Keratinocyte (primary cell): ENCODE measurements at regions not wholly inside any gene's neighbourhood (a gene's known extent, or its start where the extent isn't known, plus 50 kb on each side); places are given as distances from the start of the nearest gene placed in this dataset.
A peak's percentile ranks its signal among the peaks of the same experiment; 100 is the strongest.

Source experiments
- DNase-seq: peaks from one replicate; pipeline ENCODE4 v3.0.0-alpha.2; 2011; ENCODE audit warnings: low read depth, missing footprints, low spot score
- FAIRE-seq: peaks from 2 replicates; lab custom pipeline; 2011; peaks lifted over from hg19 to GRCh38; lab: Jason Lieb, UNC
- H2AFZ ChIP-seq: 2 replicates; pipeline ENCODE4 v1.6.0; 2012; ENCODE audit warnings: low read length, control low read depth, inconsistent platforms; ENCODE audit not compliant: control insufficient read depth
- H3K27ac ChIP-seq: 2 replicates; pipeline ENCODE4 v1.5.1; 2011; ENCODE audit warnings: low read length; ENCODE audit not compliant: control insufficient read depth, insufficient read depth
- H3K27me3 ChIP-seq: 3 replicates; pipeline ENCODE4 v1.6.0; 2011; ENCODE audit warnings: low read length; ENCODE audit not compliant: control insufficient read depth, insufficient read depth; ENCODE audit errors: extremely low read depth
- H3K36me3 ChIP-seq, 2 experiments: 2 replicates in 1 of 2; 3 replicates in 1 of 2; pipeline ENCODE4 v1.5.1; 2011; ENCODE audit warnings: low read length in 2 of 2, mild to moderate bottlenecking in 1 of 2; ENCODE audit not compliant: control insufficient read depth in 2 of 2, insufficient read depth in 2 of 2; ENCODE audit errors: extremely low read depth in 1 of 2
- H3K4me1 ChIP-seq: 3 replicates; pipeline ENCODE4 v1.5.1; 2011; ENCODE audit warnings: low read length; ENCODE audit not compliant: control insufficient read depth, insufficient read depth; ENCODE audit errors: extremely low read depth
- H3K4me2 ChIP-seq: 3 replicates; pipeline ENCODE4 v1.6.0; 2011; ENCODE audit warnings: low read depth, low read length; ENCODE audit not compliant: control insufficient read depth, insufficient read depth; ENCODE audit errors: extremely low read depth
- H3K4me3 ChIP-seq, 3 experiments: fragments of 200-600 bp in 1 of 3; sonication (generic) in 1 of 3; 2 replicates in 2 of 3; 3 replicates in 1 of 3; pipeline ENCODE4 v1.5.1; 2011 to 2016; ENCODE audit warnings: low read length in 3 of 3, mild to moderate bottlenecking in 3 of 3, control low read depth in 2 of 3, inconsistent platforms in 1 of 3, low read depth in 1 of 3, mixed read lengths in 1 of 3, mixed run types in 1 of 3, moderate library complexity in 1 of 3; ENCODE audit not compliant: control insufficient read depth in 2 of 3, insufficient read depth in 2 of 3; ENCODE audit errors: extremely low read depth in 1 of 3
- H3K79me2 ChIP-seq: 2 replicates; pipeline ENCODE4 v1.6.0; 2012; ENCODE audit warnings: low read length; ENCODE audit not compliant: control insufficient read depth, insufficient read depth
- H3K9ac ChIP-seq: 3 replicates; pipeline ENCODE4 v1.6.0; 2011; ENCODE audit warnings: low read length; ENCODE audit not compliant: control insufficient read depth, insufficient read depth; ENCODE audit errors: extremely low read depth
- H3K9me1 ChIP-seq: 3 replicates; pipeline ENCODE4 v1.6.0; 2011; ENCODE audit warnings: low read length; ENCODE audit not compliant: control insufficient read depth, insufficient read depth; ENCODE audit errors: extremely low read depth
- H3K9me3 ChIP-seq: 2 replicates; pipeline ENCODE4 v1.5.1; 2012; ENCODE audit warnings: low read depth, low read length; ENCODE audit not compliant: control insufficient read depth
- H4K20me1 ChIP-seq: 3 replicates; pipeline ENCODE4 v1.6.0; 2011; ENCODE audit warnings: low read length; ENCODE audit not compliant: control insufficient read depth, insufficient read depth; ENCODE audit errors: extremely low read depth
- CTCF ChIP-seq, 3 experiments: IDR thresholded peaks in 1 of 3; conservative IDR thresholded peaks in 1 of 3; optimal IDR thresholded peaks in 1 of 3; 2 replicates in 2 of 3; 3 replicates in 1 of 3; pipeline versions ENCODE3 to v1.5.1; 2011; ENCODE audit warnings: low read length in 3 of 3, mild to moderate bottlenecking in 3 of 3, moderate library complexity in 2 of 3, control low read depth in 1 of 3, inconsistent platforms in 1 of 3; ENCODE audit not compliant: insufficient read depth in 2 of 3; ENCODE audit errors: extremely low read depth in 1 of 3
- EZH2 ChIP-seq: IDR thresholded peaks from one replicate; pipeline ENCODE4 v1.6.1; 2012; ENCODE audit warnings: inconsistent platforms, mild to moderate bottlenecking, low read length, moderate library complexity
- dilution Hi-C: fragments of 300-500 bp; cut with MboI; formaldehyde crosslinking; loops from one replicate; pipeline ENCODE4 v1.7.0; 2020; ENCODE audit warnings: low sequenced_read_pairs; ENCODE audit not compliant: extremely low pct_ligation_motif_present

- DNase-seq (no peak), FAIRE-seq (peak; percentile 55)
- Histone ChIP-seq H3K9ac (no peak overlapping the region), H2AFZ (peak overlapping the region; percentile 14), H3K27me3 (no peaks in the 10 kb centered on the region), H3K27ac (no peak overlapping the region), H3K79me2 (no peaks in the 10 kb centered on the region), H4K20me1 (no peaks in the 10 kb centered on the region), H3K4me1 (peaks cover 8% of the 10 kb centered on the region), H3K9me3 (no peaks in the 10 kb centered on the region), H3K4me3 (no peak overlapping the region), H3K36me3 (no peaks in the 10 kb centered on the region), H3K4me2 (no peak overlapping the region), H3K9me1 (no peaks in the 10 kb centered on the region)
- TF ChIP-seq CTCF (optimal IDR thresholded peaks at IDR 0.05 in 1 of 3, IDR thresholded peaks at IDR 0.05 in 1 of 3, conservative IDR thresholded peaks at IDR 0.05 in 1 of 3; ENCODE audit: extremely low read depth in 1 of 3, insufficient read depth in 2 of 3, low read length in 3 of 3) (no peak), EZH2 (no peak)
- dilution Hi-C loops: no loop called here
These were observed 642.1 kb upstream of the ADGRL2 start for GRCh38 chr1:81158592-81158991.

DNA sequence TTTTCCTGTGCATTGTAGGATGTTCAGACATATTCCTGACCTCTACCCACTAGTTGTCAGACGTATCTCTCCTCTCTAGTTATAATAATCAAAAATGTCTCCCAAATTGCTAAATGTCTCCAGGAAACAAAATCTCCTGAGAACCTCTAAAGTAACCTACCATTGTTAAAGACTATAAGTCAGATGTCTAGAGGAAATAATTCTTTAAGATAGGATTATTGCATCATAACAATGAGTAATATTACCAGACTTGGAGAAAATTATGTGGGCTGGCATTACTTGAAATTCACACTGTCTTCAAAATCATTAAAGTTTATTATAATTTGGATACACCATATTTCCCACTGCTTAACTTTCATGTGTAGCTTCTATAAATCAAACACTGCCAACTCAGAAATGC lies 643.0 kb upstream of the ADGRL2 start:
- no peak overlapping the region for H2AFZ ChIP-seq
- H3K4me3 ChIP-seq: no peak overlapping the region
- H3K27ac ChIP-seq: no peak overlapping the region
- peak overlapping the region; percentile 4 for H3K4me2 ChIP-seq
- H3K4me1 ChIP-seq: peaks cover 8% of the 10 kb centered on the region
- no peak for FAIRE-seq
- H3K9me1 ChIP-seq: no peaks in the 10 kb centered on the region
- no peaks in the 10 kb centered on the region for H3K9me3 ChIP-seq
- no peaks in the 10 kb centered on the region for H3K27me3 ChIP-seq
- no peaks in the 10 kb centered on the region for H4K20me1 ChIP-seq
- H3K36me3 ChIP-seq: no peaks in the 10 kb centered on the region
- TF ChIP-seq CTCF (optimal IDR thresholded peaks at IDR 0.05 in 1 of 3, IDR thresholded peaks at IDR 0.05 in 1 of 3, conservative IDR thresholded peaks at IDR 0.05 in 1 of 3; ENCODE audit: extremely low read depth in 1 of 3, insufficient read depth in 2 of 3, low read length in 3 of 3) (no peak), EZH2 (no peak)
- H3K79me2 ChIP-seq: no peaks in the 10 kb centered on the region
- dilution Hi-C loops: no loop called here
- H3K9ac ChIP-seq: no peak overlapping the region
- DNase-seq: no peak
